ENCODE measurements at regions not wholly inside any gene's neighbourhood (a gene's known extent, or its start where the extent isn't known, plus 50 kb on each side); places are given as distances from the start of the nearest gene placed in this dataset.

GRCh38 chr4:154004507-154005170 lies 215.8 kb upstream of the SFRP2 start:
- intact Hi-C loops (cut with DNase I), result loop anchor here (10.0 kb wide), 1 partner anchor 210 kb away; no protein-coding TSS in a partner anchor
- no peak for DNase-seq (ENCODE audit: low spot score)

GRCh38 chr4:154004016-154004415 lies 215.1 kb upstream of the SFRP2 start:
- DNase-seq (ENCODE audit: low spot score), result no peak
- intact Hi-C loops (cut with DNase I), result loop anchor here (10.0 kb wide), 1 partner anchor 209 kb away; no protein-coding TSS in a partner anchor

- DNase-seq (ENCODE audit: low spot score), result no peak
- intact Hi-C loops (cut with DNase I), result loop anchor here (10.0 kb wide), 1 partner anchor 209 kb away; no protein-coding TSS in a partner anchor
Measured at GRCh38 chr4:154003378-154003777, 214.5 kb upstream of the SFRP2 start.

GRCh38 chr4:154001193-154001592 lies 212.3 kb upstream of the SFRP2 start:
- intact Hi-C loops (cut with DNase I), result loop anchor here (10.0 kb wide), 1 partner anchor 206 kb away; no protein-coding TSS in a partner anchor
- no peak for DNase-seq (ENCODE audit: low spot score)

GRCh38 chr4:153997516-153997915 lies 208.6 kb upstream of the SFRP2 start:
- intact Hi-C loops (cut with DNase I), result no loop called here
- DNase-seq (ENCODE audit: low spot score), result no peak

- intact Hi-C loops (cut with DNase I), result no loop called here
- no peak for DNase-seq (ENCODE audit: low spot score)
Measured at GRCh38 chr4:153989505-153989904, 200.6 kb upstream of the SFRP2 start.

- DNase-seq (ENCODE audit: low spot score), result no peak
- intact Hi-C loops (cut with DNase I), result no loop called here
Measured at GRCh38 chr4:153988492-153989363, 199.8 kb upstream of the SFRP2 start.

- intact Hi-C loops (cut with DNase I), result no loop called here
- no peak for DNase-seq (ENCODE audit: low spot score)
Measured at GRCh38 chr4:153987291-153987690, 198.4 kb upstream of the SFRP2 start.

- no peak for DNase-seq (ENCODE audit: low spot score)
- intact Hi-C loops (cut with DNase I), result no loop called here
Measured at GRCh38 chr4:153976954-153977353, 188.1 kb upstream of the SFRP2 start.

- DNase-seq (ENCODE audit: low spot score), result no peak
- intact Hi-C loops (cut with DNase I), result no loop called here
Measured at GRCh38 chr4:153974452-153974851, 185.6 kb upstream of the SFRP2 start.

- no peak for DNase-seq (ENCODE audit: low spot score)
- intact Hi-C loops (cut with DNase I), result no loop called here
Measured at GRCh38 chr4:153973942-153974341, 185.1 kb upstream of the SFRP2 start.

GRCh38 chr4:153971899-153972298 lies 183.0 kb upstream of the SFRP2 start:
- no peak for DNase-seq (ENCODE audit: low spot score)
- intact Hi-C loops (cut with DNase I), result no loop called here

- intact Hi-C loops (cut with DNase I), result no loop called here
- DNase-seq (ENCODE audit: low spot score), result no peak
Measured at GRCh38 chr4:153970169-153970568, 181.3 kb upstream of the SFRP2 start.

- intact Hi-C loops (cut with DNase I), result no loop called here
- no peak for DNase-seq (ENCODE audit: low spot score)
Measured at GRCh38 chr4:153969542-153969941, 180.7 kb upstream of the SFRP2 start.

- intact Hi-C loops (cut with DNase I), result no loop called here
- DNase-seq (ENCODE audit: low spot score), result no peak
Measured at GRCh38 chr4:153966641-153967040, 177.8 kb upstream of the SFRP2 start.

GRCh38 chr4:153963216-153963615 lies 174.3 kb upstream of the SFRP2 start:
- intact Hi-C loops (cut with DNase I), result no loop called here
- DNase-seq (ENCODE audit: low spot score), result no peak

GRCh38 chr4:153962311-153963039 lies 173.6 kb upstream of the SFRP2 start:
- DNase-seq (ENCODE audit: low spot score), result no peak
- intact Hi-C loops (cut with DNase I), result no loop called here

GRCh38 chr4:153955327-153955726 lies 166.4 kb upstream of the SFRP2 start:
- intact Hi-C loops (cut with DNase I), result no loop called here
- DNase-seq (ENCODE audit: low spot score), result no peak

- no peak for DNase-seq (ENCODE audit: low spot score)
- intact Hi-C loops (cut with DNase I), result no loop called here
Measured at GRCh38 chr4:153954654-153955053, 165.8 kb upstream of the SFRP2 start.

Measured in cardiac septum (tissue), 1 donor.